A549 (cell line): ENCODE measurements at regions not wholly inside any gene's neighbourhood (a gene's known extent, or its start where the extent isn't known, plus 50 kb on each side); places are given as distances from the start of the nearest gene placed in this dataset.
A peak's percentile ranks its signal among the peaks of the same experiment; 100 is the strongest.

Source experiments
- ATAC-seq, 2 experiments: fragments of 200-7000 bp in 1 of 2; fragments of >200 bp in 1 of 2; cut with Nextera tagmentation in 1 of 2; cut with Tn5 transposase in 1 of 2; 3 replicates each; pipeline versions ENCODE4 v1.8.0 to v1.9.1; 2018 to 2020; ENCODE audit warnings: mild to moderate bottlenecking in 1 of 2, moderate library complexity in 1 of 2
- CTCF ChIA-PET: fragments of 300-600 bp; sonication (Branson Sonifier 250); formaldehyde crosslinking; extraction: SDS; loops from one replicate; lab custom pipeline; 2021; ENCODE audit warnings: antibody characterized with exemption, inconsistent platforms; lab: Yijun Ruan, JAX
- POLR2A ChIA-PET: fragments of 350-600 bp; formaldehyde crosslinking; extraction: SDS; loops from one replicate; lab custom pipeline; 2021; ENCODE audit warnings: antibody characterized with exemption, inconsistent platforms; lab: Yijun Ruan, JAX
- DNase-seq, 2 experiments: peaks; one replicate each; pipeline versions ENCODE4 v3.0.0 to v3.0.0-alpha.2; 2011 to 2016; ENCODE audit warnings: low read depth in 1 of 2, low spot score in 1 of 2
- FAIRE-seq: peaks from 2 replicates; lab custom pipeline; 2011; peaks lifted over from hg19 to GRCh38; lab: Jason Lieb, UNC
- H3K27ac ChIP-seq, 2 experiments: fragments of >200 bp; sonication (Bioruptor Twin); formaldehyde crosslinking; 3 replicates each; pipeline ENCODE4 v1.5.1; 2016 to 2017
- H3K4me1 ChIP-seq: fragments of >200 bp; sonication (Bioruptor Twin); formaldehyde crosslinking; 3 replicates; pipeline ENCODE4 v1.6.1; 2016
- H3K4me2 ChIP-seq: fragments of >200 bp; sonication (Bioruptor Twin); formaldehyde crosslinking; 3 replicates; pipeline ENCODE4 v1.6.1; 2016
- H3K4me3 ChIP-seq: fragments of >200 bp; sonication (Bioruptor Twin); formaldehyde crosslinking; 3 replicates; pipeline ENCODE4 v1.5.1; 2016
- H3K9me3 ChIP-seq: fragments of >200 bp; sonication (Bioruptor Twin); formaldehyde crosslinking; 3 replicates; pipeline ENCODE4 v1.6.1; 2016
- CEBPB ChIP-seq, 2 experiments: fragments of >200 bp in 1 of 2; sonication (Bioruptor Twin) in 1 of 2; formaldehyde crosslinking in 1 of 2; IDR thresholded peaks; 2 replicates each; pipeline ENCODE4 v1.6.1; 2012 to 2016
- CHD4 ChIP-seq: fragments of 200-600 bp; sonication (generic); IDR thresholded peaks from 2 replicates; pipeline ENCODE4 v1.6.1; 2016; ENCODE audit warnings: antibody characterized with exemption, mild to moderate bottlenecking, borderline replicate concordance
- E2F6 ChIP-seq: IDR thresholded peaks from 2 replicates; pipeline ENCODE4 v1.6.1; 2012; ENCODE audit warnings: low read depth, borderline replicate concordance
- EHMT2 ChIP-seq: fragments of 200-600 bp; sonication (generic); IDR thresholded peaks from 2 replicates; pipeline ENCODE4 v1.6.1; 2016; ENCODE audit warnings: antibody characterized with exemption, low read depth, mild to moderate bottlenecking, moderate library complexity
- EP300 ChIP-seq, 2 experiments: fragments of >200 bp; sonication (Bioruptor Twin); formaldehyde crosslinking; IDR thresholded peaks; 2 replicates in 1 of 2; 3 replicates in 1 of 2; pipeline ENCODE4 v1.6.1; 2016 to 2017
- ESRRA ChIP-seq: fragments of 150-350 bp; IDR thresholded peaks from 2 replicates; pipeline ENCODE4 v1.6.1; 2014; ENCODE audit warnings: mild to moderate bottlenecking, low read length, borderline replicate concordance
- FOSL2 ChIP-seq, 2 experiments: fragments of 450-650 bp in 1 of 2; fragments of >200 bp in 1 of 2; sonication (Bioruptor Twin) in 1 of 2; formaldehyde crosslinking; IDR thresholded peaks; 2 replicates each; pipeline versions ENCODE4 v1.5.0 to v1.6.1; 2016 to 2020; ENCODE audit warnings: mild to moderate bottlenecking in 1 of 2, moderate library complexity in 1 of 2
- FOXS1 ChIP-seq: fragments of 250-450 bp; sonication (Bioruptor Pico); IDR thresholded peaks from 2 replicates; pipeline ENCODE4 v1.5.0; 2020; ENCODE audit warnings: mild to moderate bottlenecking, moderate library complexity
- GATA3 ChIP-seq: IDR thresholded peaks from 2 replicates; pipeline ENCODE4 v1.6.1; 2012; ENCODE audit warnings: borderline replicate concordance
- HDAC2 ChIP-seq: fragments of 200-600 bp; sonication (generic); IDR thresholded peaks from 2 replicates; pipeline ENCODE4 v1.6.1; 2016
- HES2 ChIP-seq: fragments of >200 bp; sonication (Bioruptor Twin); formaldehyde crosslinking; IDR thresholded peaks from 2 replicates; pipeline ENCODE4 v1.6.1; 2016
- HEYL ChIP-seq: fragments of 250-450 bp; sonication (Bioruptor Pico); IDR thresholded peaks from 2 replicates; pipeline ENCODE4 v1.8.0; 2021; ENCODE audit warnings: mild to moderate bottlenecking, moderate library complexity
- HMGXB4 ChIP-seq: fragments of 250-450 bp; sonication (Bioruptor Pico); IDR thresholded peaks from 2 replicates; pipeline ENCODE4 v1.5.0; 2021; ENCODE audit warnings: mild to moderate bottlenecking, moderate library complexity, borderline replicate concordance
- HOXA7 ChIP-seq: fragments of 250-450 bp; sonication (Bioruptor Pico); IDR thresholded peaks from 2 replicates; pipeline ENCODE4 v1.5.0; 2020; ENCODE audit warnings: mild to moderate bottlenecking, moderate library complexity
- HOXB13 ChIP-seq: fragments of 250-450 bp; sonication (Bioruptor Pico); IDR thresholded peaks from 2 replicates; pipeline ENCODE4 v1.5.0; 2020; ENCODE audit warnings: low read depth, mild to moderate bottlenecking, moderate library complexity
- HOXB5 ChIP-seq: fragments of 250-450 bp; sonication (Bioruptor Pico); IDR thresholded peaks from 2 replicates; pipeline ENCODE4 v1.5.0; 2020; ENCODE audit warnings: mild to moderate bottlenecking, moderate library complexity
- JUN ChIP-seq, 2 experiments: fragments of >200 bp; sonication (Bioruptor Twin); formaldehyde crosslinking; IDR thresholded peaks; 2 replicates in 1 of 2; 3 replicates in 1 of 2; pipeline ENCODE4 v1.6.1; 2016 to 2017
- MAFK ChIP-seq: fragments of 450-650 bp; IDR thresholded peaks from 2 replicates; pipeline ENCODE4 v1.6.1; 2014; ENCODE audit not compliant: partially characterized antibody
- MAX ChIP-seq: IDR thresholded peaks from 2 replicates; pipeline ENCODE4 v1.6.1; 2012
- NFE2L2 ChIP-seq: fragments of 150-350 bp; conservative IDR thresholded peaks from 2 replicates; pipeline ENCODE4 v1.6.1; 2014; ENCODE audit warnings: low read length
- NPAS2 ChIP-seq: fragments of 250-450 bp; sonication (Bioruptor Pico); IDR thresholded peaks from 2 replicates; pipeline ENCODE4 v1.8.0; 2022; ENCODE audit warnings: mild to moderate bottlenecking, moderate library complexity, borderline replicate concordance
- NR3C1 ChIP-seq: fragments of >200 bp; sonication (Bioruptor Twin); formaldehyde crosslinking; IDR thresholded peaks from 3 replicates; pipeline ENCODE4 v1.6.1; 2017
- PBX3 ChIP-seq: IDR thresholded peaks from 2 replicates; pipeline ENCODE4 v1.6.1; 2012
- PHF8 ChIP-seq: fragments of 200-600 bp; sonication (generic); IDR thresholded peaks from 2 replicates; pipeline ENCODE4 v1.6.1; 2016; ENCODE audit warnings: low read depth, mild to moderate bottlenecking, antibody characterized with exemption, moderate library complexity, borderline replicate concordance
- POLR2A ChIP-seq: IDR thresholded peaks from 2 replicates; pipeline ENCODE4 v1.6.1; 2012; ENCODE audit warnings: mild to moderate bottlenecking, low read length
- POLR2AphosphoS2 ChIP-seq: conservative IDR thresholded peaks from 2 replicates; pipeline ENCODE4 v1.6.1; 2012; ENCODE audit warnings: low read length, improper control_type of control experiment, inconsistent platforms
- RARB ChIP-seq: fragments of 250-450 bp; sonication (Bioruptor Pico); IDR thresholded peaks from 2 replicates; pipeline ENCODE4 v1.8.0; 2021; ENCODE audit warnings: mild to moderate bottlenecking, moderate library complexity
- RCOR1 ChIP-seq: fragments of 150-350 bp; IDR thresholded peaks from 2 replicates; pipeline ENCODE4 v1.6.1; 2014; ENCODE audit warnings: antibody characterized with exemption, low read length, low read depth
- REST ChIP-seq: fragments of 200-600 bp; sonication (generic); IDR thresholded peaks from 2 replicates; pipeline ENCODE4 v1.6.1; 2016; ENCODE audit warnings: antibody characterized with exemption, mild to moderate bottlenecking, moderate library complexity
- SREBF2 ChIP-seq: fragments of 450-650 bp; IDR thresholded peaks from 2 replicates; pipeline ENCODE4 v1.6.1; 2014; ENCODE audit warnings: mild to moderate bottlenecking, moderate library complexity
- TFCP2L1 ChIP-seq: fragments of 250-450 bp; sonication (Bioruptor Pico); IDR thresholded peaks from 2 replicates; pipeline ENCODE4 v1.5.0; 2021; ENCODE audit warnings: mild to moderate bottlenecking
- ZC3H11A ChIP-seq: fragments of 450-650 bp; IDR thresholded peaks from 2 replicates; pipeline ENCODE4 v1.6.1; 2014; ENCODE audit warnings: antibody characterized with exemption, mild to moderate bottlenecking
- ZFP36 ChIP-seq: fragments of 450-650 bp; IDR thresholded peaks from 2 replicates; pipeline ENCODE4 v1.6.1; 2014; ENCODE audit warnings: borderline replicate concordance; ENCODE audit not compliant: partially characterized antibody
- WGBS: methylation state at CpG from one replicate; pipeline ENCODE4 v1.1.6; 2017; ENCODE audit errors: missing lambda C conversion rate; 5-methylcytosine and 5-hydroxymethylcytosine counted together

- TF ChIP-seq HMGXB4 (CRISPR knock-in tag), result no peak
- no peak for TF ChIP-seq NPAS2 (CRISPR knock-in tag)
- no peak for TF ChIP-seq GATA3
- no peak for TF ChIP-seq ZFP36
- TF ChIP-seq EP300 (IDR thresholded peaks at IDR 0.05), result no peak
- no peak for TF ChIP-seq POLR2AphosphoS2
- no peak for TF ChIP-seq HDAC2
Measured at GRCh38 chr6:149231778-149232177, 85.7 kb upstream of the TAB2 start (continued).

GRCh38 chr6:149233056-149233715, 84.3 kb upstream of the TAB2 start:
- DNase-seq (peak; percentile 72 to 83), FAIRE-seq (no peak), ATAC-seq (peak; percentile 65 to 89; a peak in 5 of 6 replicates)
- CTCF ChIA-PET, result no interaction called here
- peak overlapping the region; percentile 69 for H3K4me2 ChIP-seq
- no peak overlapping the region for H3K4me3 ChIP-seq
- POLR2A ChIA-PET, result no interaction called here
- H3K4me1 ChIP-seq, result peaks cover 41% of the 10 kb centered on the region
- H3K27ac ChIP-seq, result peak overlapping the region; percentile 76 to 89
- H3K9me3 ChIP-seq, result no peaks in the 10 kb centered on the region
- WGBS, result 51% methylated on average over 6 of the region's 7 CpGs
- TF ChIP-seq REST (no peak), MAX (no peak), EP300 (IDR thresholded peaks at IDR 0.05) (no peak), NFE2L2 (no peak), RCOR1 (no peak), CHD4 (no peak), CEBPB (IDR thresholded peaks at IDR 0.05) (no peak), ZC3H11A (no peak), JUN (IDR thresholded peaks at IDR 0.05) (0 out of 5 replicates have a peak, but pooled peaks of 1 of the 2 experiments have one; percentile 35), PBX3 (no peak), SREBF2 (no peak), HEYL (CRISPR knock-in tag) (no peak), GATA3 (peak; percentile 82; the same call in 1 of the 2 replicates), E2F6 (no peak), TFCP2L1 (CRISPR knock-in tag) (no peak), PHF8 (no peak), ZFP36 (no peak), HOXB5 (CRISPR knock-in tag) (no peak), NR3C1 (no peak), EHMT2 (0 out of 2 replicates have a peak, but pooled peaks have one; percentile 26), FOXS1 (CRISPR knock-in tag) (0 out of 2 replicates have a peak, but pooled peaks have one; percentile 16), ESRRA (no peak), POLR2A (no peak), HES2 (no peak), FOSL2 (IDR thresholded peaks at IDR 0.05) (peak; percentile 68), FOSL2 (CRISPR knock-in tag; IDR thresholded peaks at IDR 0.05) (peak; percentile 83), HOXA7 (CRISPR knock-in tag) (no peak), RARB (CRISPR knock-in tag) (no peak), MAFK (no peak), HOXB13 (CRISPR knock-in tag) (no peak)
